ENCODE measurements at regions not wholly inside any gene's neighbourhood (a gene's known extent, or its start where the extent isn't known, plus 50 kb on each side); places are given as distances from the start of the nearest gene placed in this dataset.
"Not testable (repeated sequence)": the region's sequence is repeated elsewhere in the genome, so short reads cannot be mapped to it uniquely, and the experiment has no call there.

DNA sequence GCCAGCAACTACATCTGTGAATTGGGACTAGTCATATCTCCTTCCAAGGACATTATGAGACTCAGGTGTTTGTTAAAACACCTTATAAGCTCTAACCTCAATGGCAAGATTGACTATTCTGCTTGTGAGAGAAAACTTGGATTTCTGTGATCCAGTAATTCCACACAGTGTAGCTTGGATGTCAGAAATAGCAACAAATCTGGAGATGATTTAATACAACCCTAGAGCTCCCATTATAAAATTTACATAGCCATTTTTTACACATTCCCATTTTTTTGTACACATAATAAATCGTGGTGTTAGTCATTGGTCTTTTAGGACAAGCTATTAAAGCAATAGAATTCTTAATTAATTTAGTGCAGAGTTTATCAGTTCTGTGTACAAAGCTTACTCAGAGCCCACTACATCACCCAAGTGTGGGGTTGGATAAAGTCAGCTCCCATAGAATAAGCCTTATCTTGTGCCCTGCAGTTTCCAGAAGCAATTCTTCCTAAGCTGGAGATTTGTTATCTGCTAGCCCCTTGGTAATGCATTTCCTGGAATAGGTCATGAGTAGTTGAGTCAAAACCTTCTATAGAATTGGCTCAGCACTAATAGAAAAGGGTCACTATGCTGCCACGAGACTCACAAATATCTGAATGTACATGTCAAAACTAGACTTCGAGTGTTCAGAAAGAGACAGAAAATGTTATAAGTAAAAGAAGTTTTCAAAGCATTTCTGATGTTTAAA is 434.0 kb upstream of the RUNX1 start:
- DNase-seq = no peak

DNA sequence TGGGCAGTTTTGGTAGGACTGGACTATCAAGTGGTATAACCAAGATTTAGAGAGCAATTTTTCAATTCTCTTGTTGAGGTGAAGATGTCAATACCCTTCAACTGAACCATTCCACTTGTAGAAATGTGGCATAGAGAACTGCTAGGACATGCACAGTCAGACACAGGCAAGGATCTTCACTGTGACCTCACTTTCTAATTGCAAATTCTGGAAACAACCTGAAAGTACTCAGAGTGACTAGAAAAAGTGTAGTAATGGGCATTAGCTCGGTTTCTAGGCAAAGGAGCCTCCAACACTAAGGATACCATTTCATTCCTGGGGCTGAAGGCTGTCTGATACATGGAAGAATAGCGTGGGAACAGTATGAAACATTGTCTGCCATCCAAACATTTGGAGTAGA is 433.0 kb upstream of the RUNX1 start:
- no peak for DNase-seq

DNA sequence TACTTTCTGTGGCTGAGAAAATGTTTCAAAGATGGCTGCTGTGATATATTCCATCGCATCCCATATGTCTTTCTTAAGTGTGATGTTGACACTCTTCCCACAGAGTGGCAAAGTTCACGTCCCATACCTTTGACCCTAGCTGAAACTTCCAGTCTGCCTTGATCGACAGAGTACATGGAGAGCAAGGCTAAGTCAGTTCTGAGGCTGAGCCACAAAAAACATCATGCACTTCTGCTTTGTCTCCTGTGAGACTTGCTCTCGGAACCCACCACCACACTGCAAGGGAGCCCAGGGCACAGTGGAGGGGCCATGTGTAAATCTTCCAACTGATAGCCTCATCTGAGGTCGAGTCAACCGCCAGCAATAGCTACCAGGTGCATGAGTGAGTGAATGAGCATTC is 431.9 kb upstream of the RUNX1 start:
- DNase-seq = no peak

DNA sequence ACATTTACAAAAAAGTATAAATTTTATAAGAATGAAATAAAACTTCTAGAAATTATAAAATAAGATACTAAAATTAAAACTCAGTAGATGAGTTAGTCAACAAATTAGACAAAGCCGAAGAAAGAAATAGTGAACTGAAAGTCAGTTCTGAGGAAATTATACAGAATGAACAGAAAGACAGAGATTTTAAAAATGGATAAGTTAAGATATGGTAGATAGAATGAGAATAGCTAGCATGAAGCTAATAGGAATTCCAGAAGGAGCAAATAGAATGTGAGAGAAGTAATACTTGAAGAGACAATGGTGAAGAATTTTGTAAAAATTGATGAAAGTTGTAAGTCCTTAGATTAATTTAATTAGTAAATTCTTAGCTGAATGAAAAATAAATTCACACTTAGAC is 430.4 kb upstream of the RUNX1 start:
- no peak for DNase-seq

DNA sequence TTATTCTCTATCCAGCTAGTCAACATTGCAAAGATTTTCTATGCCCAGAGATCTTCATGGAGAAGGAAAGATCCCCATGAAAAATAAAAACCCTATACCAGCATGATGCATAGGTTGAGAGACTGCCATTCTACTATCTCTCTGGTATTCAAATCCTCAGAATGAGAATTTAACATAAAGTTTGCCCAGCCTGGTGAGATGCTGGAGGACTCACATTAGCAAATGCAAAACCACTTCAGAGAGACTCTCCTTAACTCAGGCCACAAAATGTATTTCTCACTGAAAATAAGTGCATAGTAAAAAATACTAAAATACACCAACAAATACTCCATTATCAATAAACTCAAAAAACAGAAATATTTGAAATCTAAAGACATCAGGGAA is 430.0 kb upstream of the RUNX1 start:
- no peak for DNase-seq

DNA sequence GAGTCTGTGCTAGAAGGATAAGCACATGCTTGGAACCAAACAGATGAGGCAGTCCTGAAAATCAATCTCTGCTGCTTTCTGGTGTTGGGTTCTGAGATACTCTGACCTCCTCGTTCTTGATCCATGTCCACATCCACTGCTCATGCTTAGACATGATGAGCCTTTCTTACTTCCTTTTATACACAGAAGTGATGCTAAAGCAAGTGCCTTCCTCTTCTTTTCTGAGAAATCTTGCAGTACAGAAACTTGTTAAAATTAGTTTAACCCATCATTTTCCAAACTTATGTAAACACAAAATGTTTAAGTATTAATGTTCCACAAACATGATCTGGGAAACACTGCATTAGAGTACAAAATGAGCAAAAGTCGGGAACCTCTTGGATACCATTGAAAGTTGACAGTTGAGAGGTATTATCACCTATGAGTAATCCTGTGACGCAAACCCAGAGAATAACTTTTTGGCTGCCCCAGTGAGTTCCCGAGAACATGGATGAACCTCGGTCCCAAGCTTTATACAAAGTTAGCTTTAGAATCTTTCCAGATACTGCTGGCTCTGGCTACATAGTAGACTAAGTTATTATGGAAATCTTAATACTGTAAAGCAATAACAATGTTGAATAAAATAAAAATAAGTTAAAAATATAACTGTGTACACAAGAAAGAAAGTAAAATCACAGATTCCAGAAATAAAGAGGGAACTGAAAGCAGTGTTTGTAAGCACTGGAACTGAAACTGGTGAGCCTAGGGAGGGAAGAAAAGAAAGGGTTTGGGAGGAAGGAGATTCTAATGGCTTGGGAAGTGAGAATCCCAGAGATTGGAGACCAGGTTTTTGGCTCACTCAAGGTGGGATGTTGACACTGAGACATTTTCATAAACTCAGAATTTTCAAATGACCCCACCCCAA is 429.3 kb upstream of the RUNX1 start:
- no peak for DNase-seq

DNA sequence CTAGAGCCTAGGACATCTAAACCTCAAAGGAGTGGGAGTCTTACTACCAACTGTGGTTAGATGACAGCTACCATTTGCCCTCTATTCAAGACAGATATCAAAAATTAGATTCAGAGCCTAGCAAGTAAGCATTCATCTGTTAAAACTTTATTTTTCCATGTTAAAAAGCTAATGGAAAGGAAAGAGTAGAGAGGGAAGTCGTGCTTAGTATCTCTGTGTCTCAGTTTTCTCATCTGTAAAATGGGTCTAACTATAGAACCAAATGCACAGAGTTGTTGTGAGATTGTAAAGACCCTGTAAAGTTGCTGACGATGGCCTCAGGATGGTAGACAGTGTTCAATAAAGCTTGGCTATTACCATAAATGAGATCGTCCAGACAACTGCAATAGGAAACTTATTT is 428.5 kb upstream of the RUNX1 start:
- no peak for DNase-seq

DNA sequence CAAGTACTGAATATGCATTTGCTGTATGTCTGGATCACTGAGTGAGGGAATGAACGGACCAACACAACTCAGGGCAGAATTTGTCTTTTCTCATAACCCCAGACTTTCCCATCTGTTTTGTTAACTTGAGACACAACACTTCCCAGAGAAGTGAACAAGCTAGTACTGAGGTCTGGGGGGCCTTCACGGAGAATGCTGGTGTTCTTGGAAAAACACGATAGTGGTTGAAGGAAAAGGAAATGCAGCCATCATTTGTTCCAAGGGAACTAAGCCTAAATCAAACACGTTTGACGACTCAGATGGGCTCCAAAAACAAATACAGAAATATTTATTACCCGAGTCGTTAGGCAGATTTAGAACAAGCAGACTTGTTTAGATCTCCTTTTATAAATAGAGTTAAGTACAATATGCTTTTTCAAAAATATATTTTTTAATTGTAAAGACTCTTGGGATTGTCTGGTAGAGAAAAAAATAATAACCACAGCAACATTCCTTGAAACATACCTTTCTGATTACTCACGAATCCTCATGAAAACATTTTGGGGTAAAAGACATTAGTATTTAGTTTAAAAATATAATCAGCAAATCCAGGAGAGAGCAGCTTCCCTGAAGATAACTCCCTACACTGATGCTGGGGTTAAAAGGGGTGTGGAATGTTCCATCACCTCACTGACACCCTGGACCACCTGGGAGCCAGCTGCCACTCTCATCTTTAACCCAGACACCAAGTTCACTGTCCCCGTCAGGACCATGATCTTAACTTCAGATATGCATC is 427.7 kb upstream of the RUNX1 start:
- DNase-seq = no peak

DNA sequence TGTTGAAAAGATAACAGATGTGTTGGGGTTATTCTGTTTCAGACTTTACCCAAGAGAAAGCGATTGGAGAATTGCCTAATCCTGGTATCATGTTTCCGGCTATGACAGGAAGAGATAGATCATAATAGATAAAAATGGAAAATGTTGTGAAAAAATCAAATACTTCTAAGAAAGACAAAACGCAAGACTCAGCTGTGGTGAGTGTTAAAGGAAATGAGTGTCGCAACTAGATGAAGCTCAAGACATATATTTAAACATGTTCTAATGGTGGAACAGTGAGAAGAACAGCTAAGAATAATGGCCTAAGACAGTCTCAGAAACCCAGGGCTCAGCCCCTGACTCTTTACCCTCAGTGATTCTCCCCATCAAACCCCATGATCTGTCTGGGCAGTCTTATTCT is 426.7 kb upstream of the RUNX1 start:
- DNase-seq = no peak

DNA sequence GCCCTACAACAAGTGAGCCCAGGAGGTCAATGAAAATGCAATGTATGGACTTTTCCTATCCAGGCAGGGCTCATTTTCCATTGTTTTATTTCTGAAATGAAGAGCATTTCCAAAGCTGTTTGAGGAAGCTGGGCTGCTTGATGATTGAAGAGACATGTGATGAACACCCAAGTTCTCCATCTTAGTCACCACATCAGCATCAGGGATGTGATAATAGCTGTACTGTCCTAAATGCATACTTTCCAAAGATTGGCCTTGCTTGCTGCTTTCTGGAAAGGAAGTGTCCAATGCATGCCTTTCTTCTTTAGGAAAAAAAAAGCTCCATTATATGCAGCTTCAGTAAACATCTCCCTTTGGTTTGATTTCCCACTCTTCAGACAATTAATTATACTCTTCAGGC is 425.9 kb upstream of the RUNX1 start:
- DNase-seq = no peak

DNA sequence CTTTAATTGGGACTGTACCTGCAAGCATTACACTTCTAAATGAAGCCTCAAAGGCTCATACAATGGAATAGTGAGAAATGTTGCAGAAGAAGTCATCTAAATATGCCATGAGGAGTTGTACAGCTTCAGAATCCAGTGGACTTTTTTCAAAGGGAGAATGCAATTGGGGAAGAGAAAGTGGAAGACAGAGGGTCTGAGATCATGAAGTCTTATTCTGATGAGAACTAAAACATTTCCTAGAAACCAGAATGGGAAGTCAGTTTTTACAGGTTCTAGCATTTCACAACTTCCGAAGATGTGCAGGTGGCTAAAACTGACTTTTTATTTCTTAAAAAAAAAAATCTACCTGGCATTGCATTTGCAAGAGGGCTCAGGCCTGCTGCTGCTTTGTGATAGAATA is 424.4 kb upstream of the RUNX1 start:
- no peak for DNase-seq

DNA sequence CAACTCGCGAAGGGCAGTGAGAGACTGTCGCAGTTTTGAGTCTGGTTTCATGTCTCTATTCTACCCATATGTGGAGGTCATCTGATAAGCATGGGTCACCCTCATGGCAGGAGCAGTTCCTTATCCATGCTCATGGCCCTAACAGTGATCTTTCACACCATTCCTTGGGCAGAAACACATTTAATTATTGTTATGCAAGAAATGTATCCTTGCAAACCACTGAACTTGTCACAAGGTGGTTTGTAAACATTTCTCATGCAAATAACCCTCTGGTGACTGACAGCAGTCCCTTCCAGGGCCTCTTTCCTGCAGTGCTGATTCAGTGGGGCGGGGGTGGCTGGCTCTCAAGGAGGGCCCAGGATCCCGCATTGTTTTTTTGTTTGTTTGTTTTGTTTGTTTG is 421.4 kb upstream of the RUNX1 start:
- DNase-seq = no peak

DNA sequence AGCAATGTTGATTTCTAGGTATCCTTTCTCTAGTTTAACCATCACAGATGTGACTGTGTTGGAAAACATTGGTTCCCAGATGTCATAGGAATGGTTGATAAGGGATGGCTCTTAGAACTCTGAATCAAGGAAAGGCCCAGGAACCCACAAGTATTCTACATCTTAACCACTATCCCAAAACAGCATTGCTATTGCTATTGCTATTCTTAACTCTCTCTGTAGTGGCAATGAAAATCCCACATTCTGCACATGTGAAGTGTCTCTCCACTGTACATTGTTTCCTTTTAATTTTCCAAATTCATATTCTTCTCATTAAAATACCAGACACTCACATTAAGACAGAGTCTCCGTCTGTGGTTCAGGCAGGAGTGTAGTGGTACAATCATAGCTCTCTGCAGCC is 420.4 kb upstream of the RUNX1 start:
- no peak for DNase-seq

DNA sequence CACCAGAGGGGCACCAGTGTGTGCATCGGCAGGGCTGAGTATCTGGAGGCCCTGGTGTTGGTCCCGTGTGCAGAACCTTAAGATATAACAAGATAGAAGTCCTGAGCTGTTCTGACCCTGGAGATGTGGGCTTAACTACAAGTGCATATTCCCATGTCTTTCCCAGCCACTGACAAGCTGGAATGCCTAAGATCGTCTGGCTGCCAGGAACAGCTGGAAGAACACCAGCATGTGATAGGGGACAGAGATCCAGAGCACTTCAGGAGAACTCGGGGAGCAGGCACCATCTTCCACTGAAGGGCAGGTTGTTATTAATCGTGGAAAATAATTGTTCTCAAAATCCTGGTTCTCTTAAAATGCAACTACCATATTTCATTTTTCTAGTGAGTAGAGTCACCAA is 419.9 kb upstream of the RUNX1 start:
- DNase-seq = no peak

DNA sequence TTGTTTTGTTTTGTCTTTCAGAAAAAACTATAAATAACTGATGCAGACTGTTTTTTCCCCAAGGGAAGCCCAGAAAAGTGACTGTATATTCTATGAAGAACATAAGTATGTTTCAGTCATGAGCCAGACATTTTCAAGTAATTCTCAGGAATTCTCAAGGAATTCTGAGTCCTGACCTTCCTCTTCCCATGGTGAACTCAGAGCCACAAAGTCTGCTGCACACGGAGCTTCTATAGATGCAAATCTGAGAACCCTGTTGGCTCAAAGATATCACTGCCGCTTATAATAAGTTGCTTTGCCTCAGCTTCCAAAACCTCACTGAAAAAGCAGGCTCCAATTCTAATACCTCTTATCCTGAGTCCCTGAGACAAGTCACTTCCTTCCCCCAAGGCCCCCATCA is 418.5 kb upstream of the RUNX1 start:
- no peak for DNase-seq

DNA sequence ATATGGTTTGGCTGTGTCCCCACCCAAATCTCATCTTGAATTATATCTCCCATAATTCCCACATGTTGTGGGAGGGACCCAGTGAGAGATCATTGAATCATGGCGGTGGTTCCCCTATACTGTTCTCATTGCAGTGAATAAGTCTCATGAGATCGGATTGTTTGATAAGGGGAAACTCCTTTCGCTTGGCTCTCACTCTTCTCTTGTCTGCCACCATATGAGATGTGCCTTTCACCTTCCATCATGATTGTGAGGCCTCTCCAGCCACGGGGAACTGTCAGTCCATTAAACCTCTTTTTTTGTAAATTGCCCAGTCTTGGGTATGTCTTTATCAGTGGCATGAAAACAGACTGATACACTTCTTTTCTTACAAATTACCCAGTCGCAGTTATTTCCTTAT is 417.6 kb upstream of the RUNX1 start:
- not testable (repeated sequence) for DNase-seq

DNA sequence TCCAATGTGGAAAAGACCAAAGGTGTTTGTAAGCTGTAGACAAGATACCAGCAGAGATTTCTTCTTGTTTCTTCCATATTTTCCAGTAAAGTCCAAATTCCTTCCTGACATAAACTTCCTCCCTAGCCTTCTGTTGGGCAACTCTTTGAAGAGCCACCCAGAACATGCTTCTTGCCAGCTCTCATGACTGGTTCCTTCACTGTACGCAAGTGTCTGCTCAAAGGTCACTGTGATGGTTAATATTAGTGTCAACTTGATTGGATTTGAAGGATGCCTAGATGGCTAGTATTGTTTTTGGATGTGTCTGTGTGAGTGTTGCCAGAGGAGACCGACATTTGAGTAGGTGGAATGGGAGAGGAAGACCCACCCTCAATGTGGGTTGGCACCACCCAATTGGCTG is 416.6 kb upstream of the RUNX1 start:
- DNase-seq = no peak

DNA sequence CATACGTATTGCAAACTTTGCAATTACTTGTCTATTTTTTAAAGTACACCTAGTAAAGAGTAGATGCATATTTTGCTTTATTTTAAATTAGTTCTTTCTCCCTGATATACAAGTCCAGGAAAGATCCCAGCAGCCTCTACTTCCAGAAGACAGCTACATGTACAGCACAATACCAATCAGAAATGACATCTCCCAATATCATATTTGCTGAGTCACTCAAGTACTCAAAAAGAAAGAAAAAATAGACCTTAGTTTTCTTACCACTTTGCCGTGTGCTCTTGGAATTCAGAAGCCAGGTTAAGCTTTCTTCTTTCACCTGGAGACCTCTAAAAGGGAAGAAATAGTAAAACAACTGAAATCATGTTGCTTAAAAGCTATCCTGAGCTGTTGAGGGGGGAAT is 412.6 kb upstream of the RUNX1 start:
- no peak for DNase-seq

DNA sequence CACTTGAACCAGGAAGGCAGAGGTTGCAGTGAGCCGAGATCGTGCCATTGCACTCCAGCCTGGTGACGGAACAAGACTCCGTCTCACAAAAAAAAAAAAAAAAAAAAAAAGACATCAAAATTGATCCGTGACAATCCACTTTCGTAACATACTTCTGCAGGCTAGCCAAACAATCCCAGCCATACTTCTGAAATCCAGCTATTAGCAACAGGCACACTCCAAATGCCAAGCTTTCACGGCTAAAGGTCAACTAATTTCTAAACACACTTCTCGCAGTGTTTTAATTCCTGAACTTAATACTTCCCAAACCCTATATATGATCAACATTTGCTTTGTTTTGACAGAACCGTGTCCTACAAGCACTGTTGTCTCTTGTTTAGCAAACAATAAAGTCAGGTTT is 411.3 kb upstream of the RUNX1 start:
- DNase-seq = no peak

DNA sequence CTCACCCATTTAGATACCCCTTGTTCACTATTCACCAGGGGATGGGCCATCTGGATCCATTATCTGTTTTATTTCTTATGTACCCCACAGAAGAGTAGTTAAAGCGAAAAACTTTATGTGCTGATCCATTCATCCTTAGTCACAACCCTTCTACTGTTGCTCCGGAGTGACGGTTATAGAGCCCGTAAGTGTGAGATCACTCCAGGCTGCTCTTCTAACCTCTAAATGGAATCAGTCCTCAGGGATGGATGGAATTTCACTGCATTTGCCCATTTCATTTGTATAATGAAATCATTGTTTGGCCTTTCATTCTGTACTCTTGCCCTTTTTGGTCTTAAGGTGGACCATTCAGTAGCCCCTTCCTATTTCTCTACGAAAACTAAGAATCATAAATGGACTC is 409.3 kb upstream of the RUNX1 start:
- no peak for DNase-seq

DNA sequence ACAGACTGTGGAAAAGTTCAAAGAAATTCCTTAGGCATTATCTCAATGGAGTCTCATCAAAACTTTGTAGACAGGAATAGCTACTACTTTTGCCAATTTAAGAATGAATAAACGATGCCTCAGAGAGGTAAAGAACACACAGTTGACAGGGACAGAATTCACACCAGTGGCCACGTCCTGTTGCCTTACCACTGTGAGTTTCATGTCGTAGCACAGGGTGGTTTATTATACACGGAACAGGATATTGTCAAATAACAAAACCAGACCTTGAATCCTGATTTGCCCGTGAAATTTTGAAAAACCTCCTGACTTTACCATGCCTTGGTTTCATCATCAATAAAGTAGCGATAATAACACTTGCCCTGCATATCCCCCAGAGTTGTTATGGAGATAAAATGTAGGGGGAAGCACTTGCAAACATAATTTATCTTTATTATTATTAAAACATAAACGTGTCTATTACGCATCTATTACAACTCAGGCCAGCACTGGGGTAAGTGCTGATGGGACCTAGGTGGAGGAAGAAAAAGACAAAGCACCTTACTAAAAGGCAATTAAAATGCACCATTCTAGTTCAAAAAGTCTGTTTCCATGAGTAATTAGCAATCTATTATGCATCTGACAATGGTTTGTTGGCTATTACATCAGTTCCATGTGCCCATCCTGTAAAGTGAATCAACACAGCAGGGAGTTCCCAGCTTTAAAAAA is 408.1 kb upstream of the RUNX1 start:
- no peak for DNase-seq

DNA sequence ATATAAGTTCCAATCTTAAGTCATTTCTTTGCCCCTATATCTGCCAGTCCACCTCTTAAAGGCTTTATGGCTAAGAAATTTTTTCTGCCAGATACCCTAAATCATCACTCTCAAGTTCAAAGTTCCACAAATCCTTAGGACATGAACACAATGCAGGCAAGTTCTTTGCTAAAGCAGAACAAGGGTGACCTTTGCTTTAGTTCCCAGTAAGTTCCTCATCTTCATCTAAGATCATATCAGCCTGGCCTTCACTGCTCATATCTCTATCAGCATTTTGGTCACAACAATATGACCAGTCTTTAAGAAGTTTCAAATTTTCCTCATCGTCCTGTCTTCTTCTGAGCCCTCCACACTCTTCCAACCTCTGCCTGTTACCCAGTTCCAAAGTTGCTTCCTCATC is 402.2 kb upstream of the RUNX1 start:
- DNase-seq = no peak

DNA sequence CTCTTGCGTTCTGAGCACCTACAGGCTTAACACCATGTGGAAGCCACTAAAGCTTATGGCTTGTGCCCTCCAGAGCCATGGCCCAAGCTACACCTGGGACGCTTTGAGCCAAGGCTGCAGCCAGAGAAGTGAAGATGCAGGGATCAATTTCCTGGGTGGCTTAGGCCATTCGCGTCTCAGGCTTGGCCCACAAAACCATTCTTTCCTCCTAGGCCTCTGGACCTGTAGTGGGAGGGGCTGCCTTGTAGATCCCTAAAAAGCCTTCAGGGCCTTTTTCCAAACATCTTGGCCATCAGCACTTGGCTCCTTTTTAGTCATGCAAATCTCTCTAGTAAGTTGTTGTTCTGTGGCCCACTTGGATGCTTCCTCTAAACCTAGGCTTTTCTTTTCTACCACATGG is 401.7 kb upstream of the RUNX1 start:
- no peak for DNase-seq

Measured in effector CD8-positive, alpha-beta T cell (primary cell).